Right cardiac atrium (tissue), 5 donors: ENCODE measurements at regions not wholly inside any gene's neighbourhood (a gene's known extent, or its start where the extent isn't known, plus 50 kb on each side); places are given as distances from the start of the nearest gene placed in this dataset.
"Not testable (repeated sequence)": the region's sequence is repeated elsewhere in the genome, so short reads cannot be mapped to it uniquely, and the experiment has no call there.

Source experiments
- ATAC-seq, 2 donors: fragments of 200-7000 bp; cut with Tn5 transposase; one replicate each; pipeline versions ENCODE4 v1.8.0 to v1.9.1; 2020; ENCODE audit warnings: moderate library complexity in 2 of 2, mild to moderate bottlenecking in 1 of 2
- DNase-seq, 3 donors: peaks; one replicate each; pipeline ENCODE4 v3.0.0-alpha.2; 2020
- H3K27ac ChIP-seq: one replicate; pipeline ENCODE4 v1.5.1; 2013; ENCODE audit warnings: mild to moderate bottlenecking, low read length, control low read depth, moderate library complexity
- H3K27me3 ChIP-seq: one replicate; pipeline ENCODE4 v1.6.1; 2013; ENCODE audit not compliant: control insufficient read depth, insufficient read depth
- H3K4me1 ChIP-seq: one replicate; pipeline ENCODE4 v1.6.1; 2013; ENCODE audit warnings: low read length; ENCODE audit not compliant: control insufficient read depth, insufficient read depth
- H3K4me3 ChIP-seq: one replicate; pipeline ENCODE4 v1.5.1; 2013; ENCODE audit warnings: low read length, control low read depth
- H3K9me3 ChIP-seq: one replicate; pipeline ENCODE4 v1.6.1; 2013; ENCODE audit warnings: low read length; ENCODE audit not compliant: control insufficient read depth
- WGBS: extraction: QIAGEN DNeasy Blood & Tissue Kit; methylation state at CpG from one replicate; pipeline ENCODE4 v1.1.7; 2013; 5-methylcytosine and 5-hydroxymethylcytosine counted together
- intact Hi-C, 4 donors: fragments of 100-400 bp; cut with DNase I; formaldehyde crosslinking; loops; one replicate each; pipeline versions ENCODE4 v1.11.0 to v1.14.0; 2022 to 2023
- donor health status: healthy with polysubstance abuse.
- donor health status: DM: no; HTN: yes; CAD: no.
- donor health status: DM: no; HTN: no; CAD: no.
- donor health status: DM: no; HTN: yes; CAD: no; lungs with severe emphysema.
- donor health status: DM: yes; HTN: yes; CAD: no.

GRCh38 chr1:73722055-73722454 lies 475.9 kb downstream of the LRRIQ3 start:
- Histone ChIP-seq H3K4me3 (no peak overlapping the region), H3K9me3 (no peaks in the 10 kb centered on the region), H3K27me3 (no peaks in the 10 kb centered on the region), H3K27ac (no peak overlapping the region), H3K4me1 (no peaks in the 10 kb centered on the region)
- intact Hi-C loops, result no loop called here
- DNase-seq, result no peak
- 84% methylated on average over 1 of the region's 1 CpG for WGBS
- ATAC-seq, result no peak

GRCh38 chr1:73717976-73718375 lies 480.0 kb downstream of the LRRIQ3 start:
- DNase-seq, result no peak
- no peaks in the 10 kb centered on the region for H3K9me3 ChIP-seq
- intact Hi-C loops, result no loop called here
- 73% methylated on average over 1 of the region's 1 CpG for WGBS
- no peak overlapping the region for H3K27ac ChIP-seq
- no peaks in the 10 kb centered on the region for H3K4me1 ChIP-seq
- no peaks in the 10 kb centered on the region for H3K27me3 ChIP-seq
- no peak overlapping the region for H3K4me3 ChIP-seq
- no peak for ATAC-seq

- intact Hi-C loops, result no loop called here
- Histone ChIP-seq H3K27ac (no peak overlapping the region), H3K27me3 (no peaks in the 10 kb centered on the region), H3K9me3 (no peaks in the 10 kb centered on the region), H3K4me3 (no peak overlapping the region), H3K4me1 (no peaks in the 10 kb centered on the region)
- no peak for ATAC-seq
- no peak for DNase-seq
- WGBS, result 97% methylated on average over 1 of the region's 1 CpG
Measured at GRCh38 chr1:73711089-73711488, 486.9 kb downstream of the LRRIQ3 start.

- DNase-seq (no peak), ATAC-seq (no peak)
- Histone ChIP-seq H3K4me1 (no peaks in the 10 kb centered on the region), H3K27ac (no peak overlapping the region), H3K4me3 (no peak overlapping the region), H3K27me3 (no peaks in the 10 kb centered on the region), H3K9me3 (no peaks in the 10 kb centered on the region)
- WGBS, result 50% methylated on average over 1 of the region's 1 CpG
- intact Hi-C loops, result no loop called here
Measured at GRCh38 chr1:73701826-73702225, 496.1 kb downstream of the LRRIQ3 start.

- Histone ChIP-seq H3K9me3 (no peaks in the 10 kb centered on the region), H3K4me3 (no peak overlapping the region), H3K27ac (no peak overlapping the region), H3K4me1 (no peaks in the 10 kb centered on the region), H3K27me3 (no peaks in the 10 kb centered on the region)
- intact Hi-C loops, result no loop called here
- ATAC-seq (no peak), DNase-seq (no peak)
- 57% methylated on average over 3 of the region's 3 CpGs for WGBS
Measured at GRCh38 chr1:73676186-73676585, 521.8 kb downstream of the LRRIQ3 start.

GRCh38 chr1:73674945-73675561 lies 522.9 kb downstream of the LRRIQ3 start:
- 11% methylated on average over 2 of the region's 2 CpGs for WGBS
- Histone ChIP-seq H3K27me3 (no peaks in the 10 kb centered on the region), H3K4me1 (no peaks in the 10 kb centered on the region), H3K9me3 (no peaks in the 10 kb centered on the region), H3K4me3 (no peak overlapping the region), H3K27ac (no peak overlapping the region)
- no peak for DNase-seq
- intact Hi-C loops, result no loop called here
- ATAC-seq, result no peak

GRCh38 chr1:73673971-73674370 lies 524.0 kb downstream of the LRRIQ3 start:
- H3K4me1 ChIP-seq, result no peaks in the 10 kb centered on the region
- intact Hi-C loops, result no loop called here
- DNase-seq, result no peak
- H3K9me3 ChIP-seq, result no peaks in the 10 kb centered on the region
- no peak for ATAC-seq
- no peak overlapping the region for H3K4me3 ChIP-seq
- no peaks in the 10 kb centered on the region for H3K27me3 ChIP-seq
- no peak overlapping the region for H3K27ac ChIP-seq
- WGBS, result 82% methylated on average over 1 of the region's 1 CpG

GRCh38 chr1:73671530-73671929 lies 526.4 kb downstream of the LRRIQ3 start:
- no peaks in the 10 kb centered on the region for H3K4me1 ChIP-seq
- 76% methylated on average over 1 of the region's 1 CpG for WGBS
- H3K27ac ChIP-seq, result no peak overlapping the region
- H3K27me3 ChIP-seq, result no peaks in the 10 kb centered on the region
- DNase-seq, result no peak
- ATAC-seq, result no peak
- intact Hi-C loops, result no loop called here
- H3K4me3 ChIP-seq, result no peak overlapping the region
- no peaks in the 10 kb centered on the region for H3K9me3 ChIP-seq

- intact Hi-C loops, H3K9me3 ChIP-seq, H3K4me3 ChIP-seq, ATAC-seq, H3K27me3 ChIP-seq, H3K4me1 ChIP-seq, H3K27ac ChIP-seq: not testable (repeated sequence)
- WGBS, result 82% methylated on average over 4 of the region's 4 CpGs
- peak in 1 of 3 donors; percentile 20 for DNase-seq
Measured at GRCh38 chr1:73667959-73668358, 530.0 kb downstream of the LRRIQ3 start.

GRCh38 chr1:73662526-73662925 lies 535.5 kb downstream of the LRRIQ3 start:
- no peak overlapping the region for H3K27ac ChIP-seq
- H3K4me3 ChIP-seq, result no peak overlapping the region
- H3K4me1 ChIP-seq, result no peaks in the 10 kb centered on the region
- H3K27me3 ChIP-seq, result no peaks in the 10 kb centered on the region
- ATAC-seq (no peak), DNase-seq (no peak)
- intact Hi-C loops, result no loop called here
- no peaks in the 10 kb centered on the region for H3K9me3 ChIP-seq
- WGBS, result 81% methylated on average over 2 of the region's 2 CpGs

- H3K27ac ChIP-seq, result no peak overlapping the region
- DNase-seq (no peak), ATAC-seq (no peak)
- H3K4me3 ChIP-seq, result no peak overlapping the region
- intact Hi-C loops, result no loop called here
- 74% methylated on average over 2 of the region's 2 CpGs for WGBS
- H3K27me3 ChIP-seq, result no peaks in the 10 kb centered on the region
- no peaks in the 10 kb centered on the region for H3K9me3 ChIP-seq
- no peaks in the 10 kb centered on the region for H3K4me1 ChIP-seq
Measured at GRCh38 chr1:73659136-73659535, 538.8 kb downstream of the LRRIQ3 start.

- intact Hi-C loops, result no loop called here
- Histone ChIP-seq H3K27ac (no peak overlapping the region), H3K9me3 (no peaks in the 10 kb centered on the region), H3K27me3 (no peaks in the 10 kb centered on the region), H3K4me1 (no peaks in the 10 kb centered on the region), H3K4me3 (no peak overlapping the region)
- DNase-seq (no peak), ATAC-seq (no peak)
Measured at GRCh38 chr1:73654714-73655113, 543.3 kb downstream of the LRRIQ3 start.
